Stomach (tissue), 4 donors: ENCODE measurements at regions not wholly inside any gene's neighbourhood (a gene's known extent, or its start where the extent isn't known, plus 50 kb on each side); places are given as distances from the start of the nearest gene placed in this dataset.

ENCODE experiments used
- EP300 ChIP-seq: sonication (generic); formaldehyde crosslinking; IDR thresholded peaks from one replicate; pipeline ENCODE4 v1.6.1; 2017; ENCODE audit warnings: antibody characterized with exemption
- POLR2AphosphoS5 ChIP-seq, 3 donors: sonication (generic); formaldehyde crosslinking; IDR thresholded peaks; one replicate each; pipeline ENCODE4 v1.6.1; 2016; ENCODE audit warnings: antibody characterized with exemption in 3 of 3

DNA sequence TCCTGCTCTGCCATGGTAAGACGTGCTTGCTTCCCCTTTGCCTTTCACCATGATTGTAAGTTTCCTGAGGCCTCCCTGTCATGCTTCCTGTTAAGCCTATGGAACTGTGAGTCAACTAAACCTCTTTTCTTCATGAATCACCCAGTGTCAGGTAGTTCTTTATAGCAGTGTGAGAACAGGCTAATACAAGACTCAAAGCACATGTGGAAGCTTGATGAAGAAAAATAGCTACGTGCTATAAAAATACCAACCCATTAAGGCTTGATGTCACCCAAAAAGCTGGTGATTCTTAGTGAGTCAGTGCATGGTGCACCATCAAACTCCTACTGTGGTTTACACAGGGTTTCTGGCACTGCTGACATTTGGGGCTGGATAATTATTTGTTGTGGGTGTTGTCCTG, 332.2 kb downstream of the TMEM167A start:
- TF ChIP-seq EP300: no peak
- TF ChIP-seq POLR2AphosphoS5 (IDR thresholded peaks at IDR 0.05): no peak
